IPS DF 4.7 (cell line): ENCODE measurements at regions not wholly inside any gene's neighbourhood (a gene's known extent, or its start where the extent isn't known, plus 50 kb on each side); places are given as distances from the start of the nearest gene placed in this dataset.
"Not testable (repeated sequence)": the region's sequence is repeated elsewhere in the genome, so short reads cannot be mapped to it uniquely, and the experiment has no call there.

ENCODE experiments used
- DNase-seq: peaks from one replicate; pipeline ENCODE4 v3.0.0-alpha.2; 2013; ENCODE audit warnings: low spot score; ENCODE audit errors: extremely low read depth

- DNase-seq = no peak
Observed at GRCh38 chr12:131593406-131593805, 117.5 kb upstream of the SFSWAP start.

GRCh38 chr12:131596115-131596514, 114.8 kb upstream of the SFSWAP start:
- DNase-seq = no peak

DNA sequence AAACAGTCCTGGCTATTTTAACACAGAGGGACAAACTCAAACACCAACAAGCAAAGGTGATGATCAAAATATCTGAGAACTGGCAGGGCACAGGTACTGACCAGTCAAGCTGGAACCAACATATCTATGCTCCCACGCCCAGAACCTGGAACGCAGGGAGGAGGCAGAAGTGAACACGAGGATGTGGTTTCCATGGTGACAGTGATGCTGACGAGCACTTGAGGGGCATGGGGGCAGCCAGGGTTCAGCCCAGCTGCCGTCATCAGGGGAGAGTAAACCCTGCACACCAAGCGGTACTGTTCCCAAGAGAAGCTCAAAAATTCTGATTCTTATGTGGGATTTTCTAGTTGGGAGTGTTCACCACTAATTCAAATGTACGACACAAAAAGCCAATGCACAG, 113.6 kb upstream of the SFSWAP start:
- no peak for DNase-seq

GRCh38 chr12:131598717-131599116, 112.2 kb upstream of the SFSWAP start:
- DNase-seq = no peak

DNA sequence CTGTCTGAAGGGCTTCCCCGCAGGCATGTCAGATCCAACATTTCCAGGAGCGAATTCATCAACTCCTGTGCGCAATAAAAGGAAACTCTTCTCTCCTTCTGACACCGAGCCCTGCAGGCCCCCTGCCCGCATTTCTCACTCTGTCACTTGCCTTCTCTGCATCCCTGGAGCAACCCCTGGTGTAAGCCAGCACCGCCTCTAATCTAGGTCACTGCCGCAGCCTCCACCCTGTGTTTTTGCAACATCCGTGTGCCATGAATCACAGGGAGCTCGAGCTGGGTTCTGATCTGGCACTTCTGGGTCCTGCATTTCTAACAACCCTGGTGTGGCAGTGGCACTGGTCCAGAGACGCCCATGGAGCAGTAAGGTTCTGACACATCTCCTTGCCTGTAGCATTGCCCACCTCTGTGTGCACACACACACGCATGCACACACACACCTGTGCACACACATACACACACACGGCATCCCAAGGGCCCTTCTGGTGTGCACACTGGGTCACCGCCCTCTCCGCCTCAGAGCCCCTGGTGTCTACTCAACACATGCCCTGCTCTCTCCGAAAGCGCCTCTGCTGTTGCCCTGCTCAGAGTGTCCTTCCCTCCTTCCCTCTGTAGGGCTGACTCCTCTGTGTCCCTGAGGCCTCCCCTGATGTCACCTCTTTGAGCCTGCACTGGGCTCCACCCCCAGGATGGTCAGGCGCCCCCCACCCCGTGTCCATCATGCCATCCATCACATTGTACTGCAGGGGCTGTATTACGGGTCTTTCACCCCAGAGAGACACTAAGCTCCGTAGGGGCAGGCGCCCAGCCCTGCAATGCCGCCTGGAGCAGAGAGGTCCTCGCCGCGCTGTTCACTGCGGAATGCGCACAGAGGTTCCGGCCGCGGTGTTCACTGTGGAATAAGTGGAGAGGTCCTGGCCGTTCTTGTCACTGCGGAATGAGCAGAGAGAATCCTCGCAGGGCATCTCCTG, 111.4 kb upstream of the SFSWAP start:
- DNase-seq = no peak

DNA sequence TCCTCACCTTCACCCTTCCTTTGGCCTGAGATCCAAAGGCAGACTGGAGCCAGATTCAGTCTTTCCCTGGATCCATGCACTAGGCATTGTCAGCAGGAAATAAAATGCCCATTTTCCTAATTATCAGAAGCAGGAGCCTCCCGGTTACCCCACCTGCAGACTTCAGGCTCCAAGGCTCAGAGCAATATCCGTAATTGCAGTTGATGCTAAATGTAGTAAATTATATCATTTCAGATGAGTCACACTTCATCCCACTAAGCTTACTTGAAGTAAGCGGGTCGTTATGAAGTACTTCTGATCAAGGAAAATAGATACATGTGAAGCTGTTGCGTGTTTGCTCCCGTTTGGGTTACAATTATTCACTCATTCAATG, 110.7 kb upstream of the SFSWAP start:
- DNase-seq = no peak

GRCh38 chr12:131601499-131601898, 109.4 kb upstream of the SFSWAP start:
- not testable (repeated sequence) for DNase-seq

DNA sequence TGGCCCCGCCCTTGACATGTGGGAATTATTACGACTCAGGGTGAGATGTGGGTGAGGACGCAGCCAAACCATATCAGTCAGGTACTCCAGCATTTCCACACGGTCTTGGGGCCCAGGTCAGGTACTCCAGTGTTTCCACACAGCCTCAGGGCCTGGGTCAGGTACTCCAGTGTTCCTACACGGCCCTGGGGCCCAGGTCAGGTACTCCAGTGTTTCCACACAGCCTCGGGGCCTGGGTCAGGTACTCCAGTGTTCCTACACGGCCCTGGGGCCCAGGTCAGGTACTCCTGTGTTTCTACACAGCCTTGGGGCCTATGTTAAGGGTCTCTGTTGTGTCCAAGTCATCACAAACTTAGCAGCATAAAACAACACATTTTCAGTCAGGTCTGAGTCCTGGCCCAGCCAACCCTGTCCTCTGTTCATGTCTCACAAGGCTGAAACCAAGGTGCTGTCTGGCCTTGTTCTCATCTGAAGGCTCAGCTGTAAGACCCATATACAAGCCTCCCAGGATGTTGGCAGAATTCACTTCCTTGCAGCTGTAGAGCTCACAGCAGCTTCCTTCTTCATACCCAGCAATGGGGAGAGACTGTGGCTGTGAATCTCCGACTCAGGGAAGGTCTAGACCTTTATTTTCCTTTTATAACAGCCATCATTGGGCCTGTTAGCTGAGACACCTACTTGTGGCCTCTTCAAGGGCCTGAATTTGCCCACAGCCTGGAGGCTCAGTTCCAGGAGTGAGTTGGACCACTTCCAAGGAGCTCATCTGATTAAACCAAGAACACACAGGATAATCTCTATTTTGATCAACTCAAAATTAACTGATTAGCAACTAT, 107.6 kb upstream of the SFSWAP start:
- DNase-seq = no peak

DNA sequence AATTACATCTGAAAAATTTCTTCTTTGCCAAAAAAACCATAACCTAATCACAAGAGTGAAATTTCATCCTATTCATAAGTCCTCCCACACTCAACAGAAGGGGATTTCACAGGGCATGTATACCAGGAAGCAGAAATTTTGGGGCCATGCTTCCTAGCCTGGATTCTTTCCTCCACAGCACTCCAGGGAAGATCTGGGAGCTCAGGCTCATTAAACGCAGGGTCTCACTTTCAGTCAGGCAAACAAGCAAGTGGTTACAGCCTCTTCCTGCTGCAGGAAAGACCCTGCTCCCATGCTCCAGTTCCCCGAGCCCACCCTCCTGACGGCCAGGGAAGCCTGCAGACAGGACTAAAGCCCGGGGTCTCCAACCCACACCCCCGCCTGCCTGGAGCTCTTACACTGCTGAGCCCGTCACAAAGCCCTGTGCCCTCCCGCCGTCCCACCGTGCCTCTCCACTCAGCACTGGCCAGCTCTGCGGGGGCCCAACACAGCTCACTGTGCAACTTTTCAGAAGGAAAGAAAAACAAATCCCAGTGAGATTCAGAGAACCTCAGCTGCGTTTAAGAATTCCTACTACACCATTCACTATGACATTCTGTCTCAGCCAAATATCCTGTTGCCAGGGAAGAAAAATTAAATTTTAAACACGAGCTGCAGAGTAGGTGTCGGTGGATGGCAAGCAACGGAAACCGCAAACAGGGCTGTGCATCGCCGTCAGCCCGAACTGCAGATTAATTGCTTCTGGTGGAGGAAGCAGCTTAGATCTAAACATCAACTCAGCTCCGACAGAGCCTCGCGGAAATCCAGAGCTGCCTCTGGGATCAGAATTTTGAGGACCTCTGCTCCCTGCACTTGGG, 106.7 kb upstream of the SFSWAP start:
- no peak for DNase-seq

GRCh38 chr12:131604859-131605258, 106.0 kb upstream of the SFSWAP start:
- DNase-seq = no peak

DNA sequence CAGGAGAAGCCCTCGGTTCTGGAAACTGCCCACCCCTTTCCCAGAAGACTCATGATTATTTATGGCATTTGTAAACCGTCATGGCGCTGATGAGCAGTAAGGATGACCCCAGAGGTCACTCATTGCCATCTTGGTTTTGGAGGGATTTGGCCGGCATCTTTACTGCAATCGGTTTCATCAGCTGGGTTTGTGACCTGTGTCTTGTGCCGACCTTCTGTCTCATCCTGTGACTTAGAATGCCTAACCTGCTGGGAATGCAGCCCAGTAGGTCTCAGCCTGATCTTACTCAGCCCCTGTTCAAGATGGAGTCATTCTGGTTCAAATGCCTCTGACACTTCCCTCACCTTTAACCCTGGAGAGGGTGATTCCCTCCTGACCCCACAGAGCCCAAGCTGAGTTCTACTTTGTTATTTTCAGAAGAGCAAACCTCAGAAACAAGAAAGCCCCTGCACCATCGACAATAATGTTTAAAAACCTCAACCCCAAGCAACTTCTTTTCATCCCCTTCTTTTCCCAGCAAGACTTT, 105.5 kb upstream of the SFSWAP start:
- no peak for DNase-seq

- DNase-seq = no peak
Observed at GRCh38 chr12:131606218-131606901, 104.5 kb upstream of the SFSWAP start.

DNA sequence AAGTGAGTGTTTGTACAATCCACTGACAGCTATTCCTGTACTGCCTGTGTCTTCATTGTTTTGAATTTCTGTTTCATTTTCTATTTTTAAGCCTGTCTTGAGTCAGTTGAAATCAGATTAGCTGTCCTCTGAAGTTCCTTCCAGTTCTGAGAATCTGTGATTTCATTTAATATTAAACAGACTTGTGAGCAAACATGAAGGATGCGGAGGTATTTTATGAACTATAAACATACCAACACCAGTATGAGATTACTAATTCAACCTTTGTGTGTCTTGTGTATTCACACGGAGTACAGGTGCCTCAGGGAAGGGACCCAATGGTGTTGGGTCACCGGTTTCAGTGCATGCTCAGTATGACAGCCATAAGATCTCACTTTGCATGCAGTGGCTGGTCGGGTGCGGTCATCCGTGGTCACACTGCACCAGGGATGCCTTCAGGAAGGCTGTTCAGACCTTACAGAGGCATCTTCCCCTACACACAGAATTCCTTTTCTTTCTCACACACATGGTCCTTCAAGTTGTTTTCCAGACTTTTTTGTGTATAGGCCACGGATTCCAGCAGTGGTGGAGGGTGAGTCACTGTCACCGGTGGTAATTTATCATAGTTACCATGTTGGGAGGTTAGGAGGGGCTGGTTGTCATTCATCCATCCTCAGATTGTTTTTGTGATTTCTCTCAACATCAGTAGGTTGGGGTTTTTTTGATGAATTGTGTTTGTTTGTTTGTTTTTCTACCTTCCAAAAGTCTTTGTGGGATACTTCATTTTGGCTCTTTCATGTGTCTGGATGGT, 103.0 kb upstream of the SFSWAP start:
- no peak for DNase-seq

- DNase-seq = no peak
Observed at GRCh38 chr12:131608740-131609690, 101.9 kb upstream of the SFSWAP start.

- DNase-seq = no peak
Observed at GRCh38 chr12:131609762-131610161, 101.1 kb upstream of the SFSWAP start.

- DNase-seq = no peak
Observed at GRCh38 chr12:131610181-131610580, 100.7 kb upstream of the SFSWAP start.

- no peak for DNase-seq
Observed at GRCh38 chr12:131610891-131611290, 100.0 kb upstream of the SFSWAP start.

GRCh38 chr12:131611416-131612091, 99.3 kb upstream of the SFSWAP start:
- DNase-seq = no peak
